ENCODE measurements at regions not wholly inside any gene's neighbourhood (a gene's known extent, or its start where the extent isn't known, plus 50 kb on each side); places are given as distances from the start of the nearest gene placed in this dataset.

DNA sequence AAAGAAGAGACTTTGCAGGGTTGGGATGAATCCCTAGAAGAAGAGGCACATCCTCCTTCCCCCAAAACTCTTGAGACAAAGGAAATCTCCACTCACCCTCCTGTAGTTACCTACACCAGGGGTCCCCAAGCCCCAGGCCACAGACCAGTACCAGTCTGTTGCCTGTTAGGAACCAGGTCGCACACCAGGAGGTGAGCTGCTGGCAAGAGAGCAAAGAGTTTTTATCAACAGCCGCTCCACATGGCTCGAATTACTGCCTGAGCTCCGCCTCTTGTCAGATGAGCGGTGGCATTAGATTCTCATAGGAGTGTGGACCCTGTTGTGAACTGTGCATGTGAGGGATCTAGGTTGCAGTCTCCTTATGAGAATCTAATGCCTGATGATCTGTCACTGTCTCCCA lies 98.9 kb downstream of the CCT6B start:
- Histone ChIP-seq H3K27me3 (ENCODE audit: insufficient read depth, low read length) (no peaks in the 10 kb centered on the region), H3K4me2 (ENCODE audit: insufficient read depth, low read length) (no peak overlapping the region), H3K27ac (ENCODE audit: low read depth, low read length) (no peak overlapping the region), H2AFZ (ENCODE audit: low read length) (no peak overlapping the region), H3K4me3 (ENCODE audit: insufficient read depth, low read length) (no peak overlapping the region), H4K20me1 (ENCODE audit: insufficient read depth, low read length) (no peaks in the 10 kb centered on the region), H3K79me2 (ENCODE audit: insufficient read depth, low read length) (no peaks in the 10 kb centered on the region), H3K4me1 (ENCODE audit: insufficient read depth, low read length) (no peaks in the 10 kb centered on the region), H3K9me3 (ENCODE audit: low read depth, low read length) (no peaks in the 10 kb centered on the region), H3K36me3 (ENCODE audit: insufficient read depth, low read length) (no peaks in the 10 kb centered on the region)
- DNase-seq (ENCODE audit: insufficient read length, low spot score, missing footprints) = no peak
- TF ChIP-seq, protein P1, sequence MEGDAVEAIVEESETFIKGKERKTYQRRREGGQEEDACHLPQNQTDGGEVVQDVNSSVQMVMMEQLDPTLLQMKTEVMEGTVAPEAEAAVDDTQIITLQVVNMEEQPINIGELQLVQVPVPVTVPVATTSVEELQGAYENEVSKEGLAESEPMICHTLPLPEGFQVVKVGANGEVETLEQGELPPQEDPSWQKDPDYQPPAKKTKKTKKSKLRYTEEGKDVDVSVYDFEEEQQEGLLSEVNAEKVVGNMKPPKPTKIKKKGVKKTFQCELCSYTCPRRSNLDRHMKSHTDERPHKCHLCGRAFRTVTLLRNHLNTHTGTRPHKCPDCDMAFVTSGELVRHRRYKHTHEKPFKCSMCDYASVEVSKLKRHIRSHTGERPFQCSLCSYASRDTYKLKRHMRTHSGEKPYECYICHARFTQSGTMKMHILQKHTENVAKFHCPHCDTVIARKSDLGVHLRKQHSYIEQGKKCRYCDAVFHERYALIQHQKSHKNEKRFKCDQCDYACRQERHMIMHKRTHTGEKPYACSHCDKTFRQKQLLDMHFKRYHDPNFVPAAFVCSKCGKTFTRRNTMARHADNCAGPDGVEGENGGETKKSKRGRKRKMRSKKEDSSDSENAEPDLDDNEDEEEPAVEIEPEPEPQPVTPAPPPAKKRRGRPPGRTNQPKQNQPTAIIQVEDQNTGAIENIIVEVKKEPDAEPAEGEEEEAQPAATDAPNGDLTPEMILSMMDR (IDR thresholded peaks at IDR 0.05; ENCODE audit: extremely low read depth, low read depth, low read length) = no peak

DNA sequence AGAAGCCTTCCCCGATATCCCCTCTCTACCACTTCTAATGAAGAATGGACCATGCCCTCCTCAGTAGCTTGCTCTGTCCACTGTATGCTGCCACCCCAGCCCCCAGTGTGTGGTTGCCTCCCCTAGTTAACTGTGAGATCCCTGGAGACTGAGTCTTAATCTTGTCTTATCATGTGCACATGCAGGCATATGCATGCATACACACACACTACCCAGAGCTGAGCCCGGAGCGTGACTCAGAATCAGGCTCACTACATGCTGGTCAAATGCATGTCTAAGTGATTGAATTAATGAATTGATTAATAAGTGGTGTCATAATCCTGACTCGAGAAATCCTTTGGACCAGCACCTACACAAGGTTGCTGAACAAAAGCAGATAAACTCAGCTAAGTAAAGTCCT lies 99.4 kb downstream of the CCT6B start:
- no peaks in the 10 kb centered on the region for H3K4me1 ChIP-seq (ENCODE audit: insufficient read depth, low read length)
- H2AFZ ChIP-seq (ENCODE audit: low read length) = no peak overlapping the region
- H3K9me3 ChIP-seq (ENCODE audit: low read depth, low read length) = no peaks in the 10 kb centered on the region
- no peak overlapping the region for H3K4me3 ChIP-seq (ENCODE audit: insufficient read depth, low read length)
- TF ChIP-seq, protein P1 (IDR thresholded peaks at IDR 0.05; ENCODE audit: extremely low read depth, low read depth, low read length) = no peak
- no peaks in the 10 kb centered on the region for H4K20me1 ChIP-seq (ENCODE audit: insufficient read depth, low read length)
- no peak overlapping the region for H3K4me2 ChIP-seq (ENCODE audit: insufficient read depth, low read length)
- no peak for DNase-seq (ENCODE audit: insufficient read length, low spot score, missing footprints)
- no peaks in the 10 kb centered on the region for H3K36me3 ChIP-seq (ENCODE audit: insufficient read depth, low read length)
- H3K27ac ChIP-seq (ENCODE audit: low read depth, low read length) = no peak overlapping the region
- H3K27me3 ChIP-seq (ENCODE audit: insufficient read depth, low read length) = no peaks in the 10 kb centered on the region
- H3K79me2 ChIP-seq (ENCODE audit: insufficient read depth, low read length) = no peaks in the 10 kb centered on the region

- Histone ChIP-seq H3K27me3 (ENCODE audit: insufficient read depth, low read length) (no peaks in the 10 kb centered on the region), H3K4me1 (ENCODE audit: insufficient read depth, low read length) (no peaks in the 10 kb centered on the region), H3K79me2 (ENCODE audit: insufficient read depth, low read length) (no peaks in the 10 kb centered on the region), H4K20me1 (ENCODE audit: insufficient read depth, low read length) (no peaks in the 10 kb centered on the region), H3K4me3 (ENCODE audit: insufficient read depth, low read length) (no peak overlapping the region), H3K4me2 (ENCODE audit: insufficient read depth, low read length) (no peak overlapping the region), H2AFZ (ENCODE audit: low read length) (no peak overlapping the region), H3K27ac (ENCODE audit: low read depth, low read length) (no peak overlapping the region), H3K36me3 (ENCODE audit: insufficient read depth, low read length) (no peaks in the 10 kb centered on the region), H3K9me3 (ENCODE audit: low read depth, low read length) (no peaks in the 10 kb centered on the region)
- no peak for DNase-seq (ENCODE audit: insufficient read length, low spot score, missing footprints)
- TF ChIP-seq, protein P1 (IDR thresholded peaks at IDR 0.05; ENCODE audit: extremely low read depth, low read depth, low read length) = no peak
These were observed 101.6 kb downstream of the CCT6B start for GRCh38 chr17:34859652-34860051.

DNA sequence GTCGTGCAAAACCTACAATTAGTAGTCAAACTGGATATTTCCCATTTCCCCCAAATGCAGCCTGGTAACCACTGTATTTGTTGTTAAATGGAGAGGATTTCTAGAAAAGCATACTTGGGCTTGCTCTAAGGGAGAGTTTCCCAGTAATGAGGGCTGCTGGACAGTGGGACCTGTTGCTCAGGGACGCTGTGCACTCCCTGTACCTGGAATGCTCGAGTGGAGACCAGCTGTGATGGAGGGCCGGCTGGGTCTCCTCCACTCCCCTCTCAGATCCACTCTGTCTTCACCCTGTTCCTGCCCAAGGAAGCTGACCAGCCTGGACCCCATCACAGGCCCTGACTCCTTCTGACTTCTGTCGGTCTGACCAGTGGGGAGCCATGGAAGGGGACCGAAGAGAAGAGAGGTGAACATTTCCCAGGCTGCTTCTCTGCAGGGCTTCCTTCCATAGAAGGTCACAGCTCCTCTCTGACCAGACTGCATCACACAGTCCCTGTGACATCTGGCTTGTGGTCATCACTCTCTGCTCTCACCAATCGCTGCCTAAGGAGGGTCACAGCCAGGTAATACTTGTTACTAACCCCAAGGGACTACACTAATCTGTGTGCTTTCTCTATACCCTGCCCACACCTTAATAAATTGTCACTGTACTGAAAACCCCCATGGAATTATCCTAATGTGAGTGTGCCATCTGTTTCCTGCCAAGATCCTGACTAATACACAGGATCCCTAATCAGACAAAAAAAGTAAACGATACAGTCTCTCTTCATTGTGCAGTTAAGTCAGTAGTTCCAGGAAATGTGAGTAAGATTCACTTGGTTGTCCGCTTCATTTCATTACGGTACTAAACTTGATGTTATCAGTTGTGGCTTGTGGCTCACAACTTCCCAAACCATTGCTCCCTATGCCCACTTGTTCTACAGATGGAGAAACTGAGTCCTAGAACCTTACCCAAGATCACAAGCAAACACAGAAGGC lies 102.4 kb downstream of the CCT6B start:
- Histone ChIP-seq H4K20me1 (ENCODE audit: insufficient read depth, low read length) (no peaks in the 10 kb centered on the region), H3K4me1 (ENCODE audit: insufficient read depth, low read length) (no peaks in the 10 kb centered on the region), H3K36me3 (ENCODE audit: insufficient read depth, low read length) (no peaks in the 10 kb centered on the region), H3K27me3 (ENCODE audit: insufficient read depth, low read length) (no peaks in the 10 kb centered on the region), H2AFZ (ENCODE audit: low read length) (no peak overlapping the region), H3K27ac (ENCODE audit: low read depth, low read length) (no peak overlapping the region), H3K9me3 (ENCODE audit: low read depth, low read length) (no peaks in the 10 kb centered on the region), H3K4me2 (ENCODE audit: insufficient read depth, low read length) (no peak overlapping the region), H3K4me3 (ENCODE audit: insufficient read depth, low read length) (no peak overlapping the region), H3K79me2 (ENCODE audit: insufficient read depth, low read length) (no peaks in the 10 kb centered on the region)
- DNase-seq (ENCODE audit: insufficient read length, low spot score, missing footprints) = no peak
- TF ChIP-seq, protein P1 (IDR thresholded peaks at IDR 0.05; ENCODE audit: extremely low read depth, low read depth, low read length) = no peak

Data from osteoblast (primary cell).